GM19238 (cell line): ENCODE measurements at regions not wholly inside any gene's neighbourhood (a gene's known extent, or its start where the extent isn't known, plus 50 kb on each side); places are given as distances from the start of the nearest gene placed in this dataset.
"Not testable (repeated sequence)": the region's sequence is repeated elsewhere in the genome, so short reads cannot be mapped to it uniquely, and the experiment has no call there.

Experiments
- DNase-seq: peaks from one replicate; pipeline ENCODE4 v3.0.0; 2011; ENCODE audit warnings: low spot score; ENCODE audit not compliant: insufficient read length

- DNase-seq, result no peak
Measured at GRCh38 chr3:170657312-170657711, 71.4 kb upstream of the SLC7A14 start.

- no peak for DNase-seq
Measured at GRCh38 chr3:170656284-170656683, 70.4 kb upstream of the SLC7A14 start.

GRCh38 chr3:170653801-170654200 is 67.9 kb upstream of the SLC7A14 start:
- no peak for DNase-seq

- DNase-seq, result no peak
Measured at GRCh38 chr3:170651260-170651845, 65.5 kb upstream of the SLC7A14 start.

- not testable (repeated sequence) for DNase-seq
Measured at GRCh38 chr3:170650557-170650956, 64.7 kb upstream of the SLC7A14 start.

- no peak for DNase-seq
Measured at GRCh38 chr3:170644711-170645110, 58.8 kb upstream of the SLC7A14 start.

GRCh38 chr3:170643831-170644230 is 58.0 kb upstream of the SLC7A14 start:
- DNase-seq, result no peak

- no peak for DNase-seq
Measured at GRCh38 chr3:170642882-170643601, 57.2 kb upstream of the SLC7A14 start.

- no peak for DNase-seq
Measured at GRCh38 chr3:170641510-170642236, 55.8 kb upstream of the SLC7A14 start.

- DNase-seq, result no peak
Measured at GRCh38 chr3:170640737-170641171, 54.9 kb upstream of the SLC7A14 start.

- no peak for DNase-seq
Measured at GRCh38 chr3:170638988-170639387, 53.1 kb upstream of the SLC7A14 start.

GRCh38 chr3:170637306-170637705 is 51.4 kb upstream of the SLC7A14 start:
- DNase-seq, result no peak

- DNase-seq, result no peak
Measured at GRCh38 chr3:170636400-170636973, 50.6 kb upstream of the SLC7A14 start.
